ENCODE measurements at regions not wholly inside any gene's neighbourhood (a gene's known extent, or its start where the extent isn't known, plus 50 kb on each side); places are given as distances from the start of the nearest gene placed in this dataset.

DNA sequence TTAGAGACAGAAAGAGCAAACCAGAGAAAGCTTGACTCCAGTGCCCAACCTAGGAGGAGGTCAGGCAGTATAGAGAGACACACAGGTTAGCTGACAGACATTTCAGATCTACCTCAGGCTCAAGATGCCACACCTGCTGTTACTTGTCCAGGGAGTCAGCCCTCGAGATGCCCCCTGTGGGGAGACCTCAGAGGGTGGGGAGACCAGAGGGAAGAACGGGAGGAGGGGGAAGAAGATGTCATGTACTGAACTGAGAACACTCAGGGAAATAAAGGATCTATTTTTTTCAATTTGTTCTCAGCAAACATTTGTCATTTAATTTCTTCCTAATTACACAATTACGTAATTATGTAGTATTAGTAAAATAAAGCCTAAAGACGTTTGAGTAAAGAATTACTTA, 196.3 kb upstream of the CADM1 start:
- H3K9me3 Mint-ChIP-seq (ENCODE audit: unreplicated experiment): peaks cover 12% of the 10 kb centered on the region
- BruUV-seq (replicated peaks): no TSS peak
- H3K27me3 Mint-ChIP-seq (ENCODE audit: insufficient read depth, unreplicated experiment): peaks cover 15% of the 10 kb centered on the region
- Histone ChIP-seq H3K4me3 (ENCODE audit: low read depth, low read length) (no peak overlapping the region), H3K27me3 (replicated peaks; ENCODE audit: control insufficient read depth, insufficient read depth, low read length) (no peaks in the 10 kb centered on the region), H3K36me3 (ENCODE audit: control insufficient read depth, insufficient read depth, low read length) (no peaks in the 10 kb centered on the region), H3K4me1 (no peaks in the 10 kb centered on the region), H3K9me3 (peaks cover 5% of the 10 kb centered on the region; the same call in 1 of the 2 replicates)
- intact Hi-C loops (cut with micrococcal nuclease; ENCODE audit: unreplicated experiment): no loop called here
- ChIA-PET CTCF (no interaction called here), POLR2A (no interaction called here)
- no peak overlapping the region for H3K4me3 Mint-ChIP-seq (ENCODE audit: unreplicated experiment)
- DNase-seq: no peak
- no peaks in the 10 kb centered on the region for H3K36me3 Mint-ChIP-seq (ENCODE audit: insufficient read depth, unreplicated experiment)
- no peak overlapping the region for H3K27ac Mint-ChIP-seq (ENCODE audit: unreplicated experiment)
- TF ChIP-seq, protein P1, sequence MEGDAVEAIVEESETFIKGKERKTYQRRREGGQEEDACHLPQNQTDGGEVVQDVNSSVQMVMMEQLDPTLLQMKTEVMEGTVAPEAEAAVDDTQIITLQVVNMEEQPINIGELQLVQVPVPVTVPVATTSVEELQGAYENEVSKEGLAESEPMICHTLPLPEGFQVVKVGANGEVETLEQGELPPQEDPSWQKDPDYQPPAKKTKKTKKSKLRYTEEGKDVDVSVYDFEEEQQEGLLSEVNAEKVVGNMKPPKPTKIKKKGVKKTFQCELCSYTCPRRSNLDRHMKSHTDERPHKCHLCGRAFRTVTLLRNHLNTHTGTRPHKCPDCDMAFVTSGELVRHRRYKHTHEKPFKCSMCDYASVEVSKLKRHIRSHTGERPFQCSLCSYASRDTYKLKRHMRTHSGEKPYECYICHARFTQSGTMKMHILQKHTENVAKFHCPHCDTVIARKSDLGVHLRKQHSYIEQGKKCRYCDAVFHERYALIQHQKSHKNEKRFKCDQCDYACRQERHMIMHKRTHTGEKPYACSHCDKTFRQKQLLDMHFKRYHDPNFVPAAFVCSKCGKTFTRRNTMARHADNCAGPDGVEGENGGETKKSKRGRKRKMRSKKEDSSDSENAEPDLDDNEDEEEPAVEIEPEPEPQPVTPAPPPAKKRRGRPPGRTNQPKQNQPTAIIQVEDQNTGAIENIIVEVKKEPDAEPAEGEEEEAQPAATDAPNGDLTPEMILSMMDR (IDR thresholded peaks at IDR 0.05; ENCODE audit: insufficient read depth in 1 of 2, low read depth in 1 of 2, low read length in 1 of 2, severe bottlenecking in 1 of 2, unreplicated experiment in 1 of 2): no peak
- H3K4me1 Mint-ChIP-seq (ENCODE audit: low read depth, unreplicated experiment): no peaks in the 10 kb centered on the region

DNA sequence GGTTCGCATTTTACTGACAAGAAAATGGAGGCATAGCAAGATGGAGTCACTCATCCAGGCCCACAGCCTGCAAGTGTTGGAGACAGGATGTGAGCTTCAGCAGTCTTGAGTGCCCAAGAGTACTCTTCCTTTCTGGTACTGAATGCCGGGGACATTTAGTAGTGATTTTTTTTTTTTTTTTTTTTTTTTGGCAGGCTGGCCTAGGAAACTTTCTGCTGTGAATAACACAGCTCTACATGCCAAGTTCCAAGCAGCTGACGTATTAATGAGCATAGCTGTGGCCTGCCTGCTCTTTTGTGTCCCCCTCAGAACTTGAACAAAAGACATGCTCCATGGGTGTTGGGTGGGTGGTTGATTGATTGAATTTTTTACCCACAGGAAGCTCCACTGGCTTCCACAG, 195.5 kb upstream of the CADM1 start:
- H3K36me3 Mint-ChIP-seq (ENCODE audit: insufficient read depth, unreplicated experiment): no peaks in the 10 kb centered on the region
- Histone ChIP-seq H3K4me3 (ENCODE audit: low read depth, low read length) (no peak overlapping the region), H3K36me3 (ENCODE audit: control insufficient read depth, insufficient read depth, low read length) (no peaks in the 10 kb centered on the region), H3K9me3 (peaks cover 5% of the 10 kb centered on the region; the same call in 1 of the 2 replicates), H3K27me3 (replicated peaks; ENCODE audit: control insufficient read depth, insufficient read depth, low read length) (no peaks in the 10 kb centered on the region), H3K4me1 (no peaks in the 10 kb centered on the region)
- no peak overlapping the region for H3K4me3 Mint-ChIP-seq (ENCODE audit: unreplicated experiment)
- H3K27me3 Mint-ChIP-seq (ENCODE audit: insufficient read depth, unreplicated experiment): peaks cover 18% of the 10 kb centered on the region
- peaks cover 8% of the 10 kb centered on the region for H3K9me3 Mint-ChIP-seq (ENCODE audit: unreplicated experiment)
- H3K4me1 Mint-ChIP-seq (ENCODE audit: low read depth, unreplicated experiment): no peaks in the 10 kb centered on the region
- H3K27ac Mint-ChIP-seq (ENCODE audit: unreplicated experiment): no peak overlapping the region
- DNase-seq: peak in 1 of 2 experiments; percentile 7
- ChIA-PET CTCF (no interaction called here), POLR2A (interaction anchor here (0.7 kb wide), 1 partner anchor 670 kb away, joined by 5 read pairs; no protein-coding TSS in a partner anchor)
- intact Hi-C loops (cut with micrococcal nuclease; ENCODE audit: unreplicated experiment): no loop called here
- BruUV-seq (replicated peaks): no TSS peak
- TF ChIP-seq, protein P1 (IDR thresholded peaks at IDR 0.05; ENCODE audit: insufficient read depth in 1 of 2, low read depth in 1 of 2, low read length in 1 of 2, severe bottlenecking in 1 of 2, unreplicated experiment in 1 of 2): no peak

- H3K9me3 Mint-ChIP-seq (ENCODE audit: unreplicated experiment): peaks cover 4% of the 10 kb centered on the region
- peak in 1 of 2 experiments; percentile 20 for DNase-seq
- ChIA-PET POLR2A (interaction anchor here (0.7 kb wide), 1 partner anchor 670 kb away, joined by 5 read pairs; no protein-coding TSS in a partner anchor), CTCF (no interaction called here)
- peaks cover 17% of the 10 kb centered on the region for H3K27me3 Mint-ChIP-seq (ENCODE audit: insufficient read depth, unreplicated experiment)
- 0 out of 2 replicates have a peak, but pooled peaks cover 4% of the 10 kb centered on the region for H3K9me3 ChIP-seq
- H3K36me3 ChIP-seq (ENCODE audit: control insufficient read depth, insufficient read depth, low read length): no peaks in the 10 kb centered on the region
- no peaks in the 10 kb centered on the region for H3K4me1 ChIP-seq
- no peaks in the 10 kb centered on the region for H3K4me1 Mint-ChIP-seq (ENCODE audit: low read depth, unreplicated experiment)
- H3K36me3 Mint-ChIP-seq (ENCODE audit: insufficient read depth, unreplicated experiment): no peaks in the 10 kb centered on the region
- no peak overlapping the region for H3K27ac Mint-ChIP-seq (ENCODE audit: unreplicated experiment)
- intact Hi-C loops (cut with micrococcal nuclease; ENCODE audit: unreplicated experiment): no loop called here
- no peaks in the 10 kb centered on the region for H3K27me3 ChIP-seq (replicated peaks; ENCODE audit: control insufficient read depth, insufficient read depth, low read length)
- no peak overlapping the region for H3K4me3 ChIP-seq (ENCODE audit: low read depth, low read length)
- BruUV-seq (replicated peaks): no TSS peak
- H3K4me3 Mint-ChIP-seq (ENCODE audit: unreplicated experiment): no peak overlapping the region
- TF ChIP-seq, protein P1 (IDR thresholded peaks at IDR 0.05; ENCODE audit: insufficient read depth in 1 of 2, low read depth in 1 of 2, low read length in 1 of 2, severe bottlenecking in 1 of 2, unreplicated experiment in 1 of 2): no peak
These were observed 195.1 kb upstream of the CADM1 start for GRCh38 chr11:115699326-115699725.

Measured in Caco-2 (cell line).